ENCODE measurements at regions not wholly inside any gene's neighbourhood (a gene's known extent, or its start where the extent isn't known, plus 50 kb on each side); places are given as distances from the start of the nearest gene placed in this dataset.

DNA sequence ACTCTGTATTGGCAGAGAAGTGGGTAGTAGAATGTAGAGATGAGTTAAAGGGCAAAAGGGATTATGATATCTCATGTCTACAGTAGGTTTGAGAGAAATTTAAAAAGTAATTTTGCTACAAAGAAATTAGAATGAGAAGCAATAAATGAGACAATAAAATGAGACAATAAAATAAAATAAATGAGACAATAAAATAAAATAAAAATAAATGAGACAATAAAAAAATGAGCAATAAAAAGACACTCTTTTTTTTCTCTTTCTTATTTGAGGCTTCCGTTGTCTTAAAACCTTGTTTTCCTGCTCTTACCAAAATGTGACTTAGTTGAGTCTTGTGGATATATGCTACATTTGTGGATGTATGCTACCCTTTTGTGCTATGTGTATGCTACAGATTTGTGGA, 615.4 kb upstream of the PKDCC start (continued):
- TF ChIP-seq, protein P1, sequence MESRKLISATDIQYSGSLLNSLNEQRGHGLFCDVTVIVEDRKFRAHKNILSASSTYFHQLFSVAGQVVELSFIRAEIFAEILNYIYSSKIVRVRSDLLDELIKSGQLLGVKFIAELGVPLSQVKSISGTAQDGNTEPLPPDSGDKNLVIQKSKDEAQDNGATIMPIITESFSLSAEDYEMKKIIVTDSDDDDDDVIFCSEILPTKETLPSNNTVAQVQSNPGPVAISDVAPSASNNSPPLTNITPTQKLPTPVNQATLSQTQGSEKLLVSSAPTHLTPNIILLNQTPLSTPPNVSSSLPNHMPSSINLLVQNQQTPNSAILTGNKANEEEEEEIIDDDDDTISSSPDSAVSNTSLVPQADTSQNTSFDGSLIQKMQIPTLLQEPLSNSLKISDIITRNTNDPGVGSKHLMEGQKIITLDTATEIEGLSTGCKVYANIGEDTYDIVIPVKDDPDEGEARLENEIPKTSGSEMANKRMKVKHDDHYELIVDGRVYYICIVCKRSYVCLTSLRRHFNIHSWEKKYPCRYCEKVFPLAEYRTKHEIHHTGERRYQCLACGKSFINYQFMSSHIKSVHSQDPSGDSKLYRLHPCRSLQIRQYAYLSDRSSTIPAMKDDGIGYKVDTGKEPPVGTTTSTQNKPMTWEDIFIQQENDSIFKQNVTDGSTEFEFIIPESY (IDR thresholded peaks at IDR 0.05) = no peak
- TF ChIP-seq RAD21 (IDR thresholded peaks at IDR 0.05) (no peak), EGR1 (IDR thresholded peaks at IDR 0.05; ENCODE audit: low read depth in 2 of 2) (no peak), FOXA2 (IDR thresholded peaks at IDR 0.05) (no peak)

DNA sequence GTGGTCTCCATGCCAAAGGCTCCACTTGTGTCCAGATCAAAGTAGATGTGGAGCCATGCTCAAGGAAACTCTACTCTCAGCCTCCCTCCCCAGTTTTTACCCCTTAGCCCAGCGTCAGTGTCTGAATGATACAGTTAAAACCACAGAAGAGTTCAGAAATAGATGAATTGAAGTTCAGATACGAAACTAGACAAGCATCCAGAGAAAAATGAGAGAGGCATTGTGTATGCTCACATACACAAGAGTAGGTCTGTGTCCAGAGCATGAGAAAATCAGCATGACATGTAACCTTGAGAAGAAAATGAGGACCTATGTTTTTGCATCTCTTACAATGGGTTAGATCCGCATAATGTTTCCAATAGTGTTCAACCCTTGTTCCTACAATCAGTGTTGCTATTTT, 612.8 kb upstream of the PKDCC start:
- Histone ChIP-seq H3K9ac (ENCODE audit: low read depth in 1 of 2, low read length in 2 of 2) (no peak overlapping the region), H3K4me1 (ENCODE audit: control insufficient read depth in 4 of 4, insufficient read depth in 4 of 4, low read length in 3 of 4) (no peaks in the 10 kb centered on the region), H3K27ac (ENCODE audit: low read depth in 1 of 2, low read length in 2 of 2) (no peak overlapping the region), H3K36me3 (ENCODE audit: control insufficient read depth in 4 of 4, insufficient read depth in 3 of 4, low read depth in 1 of 4, low read length in 3 of 4) (no peaks in the 10 kb centered on the region), H3K9me3 (ENCODE audit: control insufficient read depth in 4 of 4, low read length in 3 of 4) (peaks cover 0 to 7% (median 1%) of the 10 kb centered on the region in 4 donors), H3K27me3 (ENCODE audit: control insufficient read depth in 4 of 4, insufficient read depth in 4 of 4, low read length in 3 of 4) (no peaks in the 10 kb centered on the region), H3K4me3 (ENCODE audit: low read depth in 1 of 3, low read length in 3 of 3) (no peak overlapping the region)
- 63% methylated on average over 3 of the region's 3 CpGs for WGBS
- DNase-seq (ENCODE audit: low spot score) = no peak
- TF ChIP-seq, protein P2, sequence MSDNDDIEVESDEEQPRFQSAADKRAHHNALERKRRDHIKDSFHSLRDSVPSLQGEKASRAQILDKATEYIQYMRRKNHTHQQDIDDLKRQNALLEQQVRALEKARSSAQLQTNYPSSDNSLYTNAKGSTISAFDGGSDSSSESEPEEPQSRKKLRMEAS (IDR thresholded peaks at IDR 0.05) = no peak
- TF ChIP-seq, protein P3, sequence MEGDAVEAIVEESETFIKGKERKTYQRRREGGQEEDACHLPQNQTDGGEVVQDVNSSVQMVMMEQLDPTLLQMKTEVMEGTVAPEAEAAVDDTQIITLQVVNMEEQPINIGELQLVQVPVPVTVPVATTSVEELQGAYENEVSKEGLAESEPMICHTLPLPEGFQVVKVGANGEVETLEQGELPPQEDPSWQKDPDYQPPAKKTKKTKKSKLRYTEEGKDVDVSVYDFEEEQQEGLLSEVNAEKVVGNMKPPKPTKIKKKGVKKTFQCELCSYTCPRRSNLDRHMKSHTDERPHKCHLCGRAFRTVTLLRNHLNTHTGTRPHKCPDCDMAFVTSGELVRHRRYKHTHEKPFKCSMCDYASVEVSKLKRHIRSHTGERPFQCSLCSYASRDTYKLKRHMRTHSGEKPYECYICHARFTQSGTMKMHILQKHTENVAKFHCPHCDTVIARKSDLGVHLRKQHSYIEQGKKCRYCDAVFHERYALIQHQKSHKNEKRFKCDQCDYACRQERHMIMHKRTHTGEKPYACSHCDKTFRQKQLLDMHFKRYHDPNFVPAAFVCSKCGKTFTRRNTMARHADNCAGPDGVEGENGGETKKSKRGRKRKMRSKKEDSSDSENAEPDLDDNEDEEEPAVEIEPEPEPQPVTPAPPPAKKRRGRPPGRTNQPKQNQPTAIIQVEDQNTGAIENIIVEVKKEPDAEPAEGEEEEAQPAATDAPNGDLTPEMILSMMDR (IDR thresholded peaks at IDR 0.05; ENCODE audit: low read depth, low read length, missing input control) = no peak
- TF ChIP-seq YY1 (IDR thresholded peaks at IDR 0.05) (no peak), SP1 (IDR thresholded peaks at IDR 0.05) (no peak), NR2F2 (IDR thresholded peaks at IDR 0.05) (no peak), EGR1 (IDR thresholded peaks at IDR 0.05; ENCODE audit: low read depth in 2 of 2) (no peak), FOXA2 (IDR thresholded peaks at IDR 0.05) (no peak), FOXA1 (IDR thresholded peaks at IDR 0.05) (no peak)
- TF ChIP-seq, protein P1 (IDR thresholded peaks at IDR 0.05) = no peak
- TF ChIP-seq, protein P4, sequence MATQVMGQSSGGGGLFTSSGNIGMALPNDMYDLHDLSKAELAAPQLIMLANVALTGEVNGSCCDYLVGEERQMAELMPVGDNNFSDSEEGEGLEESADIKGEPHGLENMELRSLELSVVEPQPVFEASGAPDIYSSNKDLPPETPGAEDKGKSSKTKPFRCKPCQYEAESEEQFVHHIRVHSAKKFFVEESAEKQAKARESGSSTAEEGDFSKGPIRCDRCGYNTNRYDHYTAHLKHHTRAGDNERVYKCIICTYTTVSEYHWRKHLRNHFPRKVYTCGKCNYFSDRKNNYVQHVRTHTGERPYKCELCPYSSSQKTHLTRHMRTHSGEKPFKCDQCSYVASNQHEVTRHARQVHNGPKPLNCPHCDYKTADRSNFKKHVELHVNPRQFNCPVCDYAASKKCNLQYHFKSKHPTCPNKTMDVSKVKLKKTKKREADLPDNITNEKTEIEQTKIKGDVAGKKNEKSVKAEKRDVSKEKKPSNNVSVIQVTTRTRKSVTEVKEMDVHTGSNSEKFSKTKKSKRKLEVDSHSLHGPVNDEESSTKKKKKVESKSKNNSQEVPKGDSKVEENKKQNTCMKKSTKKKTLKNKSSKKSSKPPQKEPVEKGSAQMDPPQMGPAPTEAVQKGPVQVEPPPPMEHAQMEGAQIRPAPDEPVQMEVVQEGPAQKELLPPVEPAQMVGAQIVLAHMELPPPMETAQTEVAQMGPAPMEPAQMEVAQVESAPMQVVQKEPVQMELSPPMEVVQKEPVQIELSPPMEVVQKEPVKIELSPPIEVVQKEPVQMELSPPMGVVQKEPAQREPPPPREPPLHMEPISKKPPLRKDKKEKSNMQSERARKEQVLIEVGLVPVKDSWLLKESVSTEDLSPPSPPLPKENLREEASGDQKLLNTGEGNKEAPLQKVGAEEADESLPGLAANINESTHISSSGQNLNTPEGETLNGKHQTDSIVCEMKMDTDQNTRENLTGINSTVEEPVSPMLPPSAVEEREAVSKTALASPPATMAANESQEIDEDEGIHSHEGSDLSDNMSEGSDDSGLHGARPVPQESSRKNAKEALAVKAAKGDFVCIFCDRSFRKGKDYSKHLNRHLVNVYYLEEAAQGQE (IDR thresholded peaks at IDR 0.05) = no peak
